Stimulated activated CD4-positive, alpha-beta T cell treated with anti-CD3 and anti-CD28 coated beads, TNF-alpha, amount 100 ng/mL, for 24 hours (primary cell): ENCODE measurements at regions not wholly inside any gene's neighbourhood (a gene's known extent, or its start where the extent isn't known, plus 50 kb on each side); places are given as distances from the start of the nearest gene placed in this dataset.
"Not testable (repeated sequence)": the region's sequence is repeated elsewhere in the genome, so short reads cannot be mapped to it uniquely, and the experiment has no call there.

Experiments used
- DNase-seq, 3 experiments: peaks; one replicate each; pipeline ENCODE4 v3.0.0-alpha.2; 2020; ENCODE audit warnings: low read depth in 3 of 3

GRCh38 chr5:18792145-18792544 lies 1157.9 kb downstream of the TAF11L14 start:
- no peak for DNase-seq

DNA sequence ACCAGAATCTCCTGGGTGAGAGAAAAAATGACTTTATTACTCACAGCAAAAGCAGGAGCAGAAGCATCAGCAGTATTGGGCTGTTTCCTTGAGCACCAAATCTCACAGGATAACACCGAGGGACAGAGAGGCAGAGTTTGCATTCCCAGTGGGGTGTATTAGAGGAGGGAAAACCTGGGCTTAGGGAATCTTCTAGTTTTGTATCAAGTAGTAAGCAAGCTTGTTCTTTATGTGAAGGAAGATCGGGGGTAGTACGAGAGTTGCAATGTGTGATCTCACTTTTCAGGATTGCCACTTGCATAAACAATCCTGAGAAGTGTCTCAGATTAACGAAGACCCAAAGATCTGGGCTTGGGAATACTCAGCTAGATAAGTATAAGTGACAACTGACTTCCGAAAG lies 1163.0 kb downstream of the TAF11L14 start:
- no peak for DNase-seq

- no peak for DNase-seq
Measured at GRCh38 chr5:18798058-18798457, 1163.8 kb downstream of the TAF11L14 start.

DNA sequence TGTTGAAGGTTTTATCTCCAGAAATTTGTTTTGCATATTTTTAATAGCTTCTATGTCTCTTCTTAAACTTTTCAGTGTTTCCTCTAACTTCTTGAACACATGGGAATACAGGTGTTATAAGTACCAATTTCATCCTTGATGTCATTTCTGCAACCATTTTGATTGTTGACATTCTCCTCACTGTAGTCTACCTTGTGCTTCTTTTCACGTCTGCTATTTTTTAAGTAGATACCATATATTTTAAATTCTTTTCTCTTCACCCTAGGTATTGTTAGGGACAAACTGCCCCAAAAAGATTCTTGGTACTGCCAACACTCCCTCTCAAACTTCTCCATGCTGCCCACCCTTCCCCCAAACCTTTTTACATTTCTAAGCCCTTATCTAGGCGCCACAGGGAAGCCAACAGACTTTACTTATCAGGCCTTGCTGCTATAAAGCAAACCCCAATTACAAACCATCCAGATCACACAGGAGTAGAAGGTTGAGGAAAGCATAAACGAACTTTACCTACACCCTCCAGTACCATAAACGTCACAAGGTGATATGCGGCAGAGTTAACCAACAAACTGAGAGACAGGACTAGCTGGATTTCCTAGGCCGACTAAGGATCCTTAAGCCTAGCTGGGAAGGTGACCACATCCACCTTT lies 1165.3 kb downstream of the TAF11L14 start:
- DNase-seq, result no peak

DNA sequence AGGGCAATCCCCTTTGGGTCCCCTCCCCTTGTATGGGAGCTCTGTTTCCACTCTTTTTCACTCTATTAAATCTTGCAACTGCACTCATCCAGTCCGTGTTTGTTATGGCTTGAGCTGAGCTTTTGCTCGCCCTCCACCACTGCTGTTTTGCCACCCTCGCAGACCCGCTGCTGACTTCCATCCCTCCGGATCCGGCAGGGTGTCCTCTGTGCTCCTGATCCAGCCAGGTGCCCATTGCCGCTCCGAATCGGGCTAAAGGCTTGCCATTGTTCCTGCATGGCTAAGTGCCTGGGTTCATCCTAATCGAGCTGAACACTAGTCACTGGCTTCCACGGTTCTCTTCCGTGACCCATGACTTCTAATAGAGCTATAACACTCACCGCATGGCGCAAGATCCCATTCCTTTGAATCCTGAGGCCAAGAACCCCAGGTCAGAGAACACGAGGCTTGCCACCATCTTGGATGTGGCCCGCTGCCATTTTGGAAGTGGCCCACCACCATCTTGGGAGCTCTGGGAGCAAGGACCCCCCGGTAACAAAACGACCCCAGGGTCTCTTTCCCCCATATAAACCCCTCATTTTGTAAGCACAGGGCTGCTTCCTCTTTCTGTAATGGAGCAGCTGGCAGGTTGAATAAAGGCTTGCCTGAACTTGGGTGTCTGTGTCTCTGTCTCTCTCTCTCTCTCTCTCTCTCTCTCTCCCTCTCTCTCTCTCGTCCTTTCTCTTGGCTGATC lies 1166.2 kb downstream of the TAF11L14 start:
- DNase-seq, result no peak

GRCh38 chr5:18801413-18801812 lies 1167.2 kb downstream of the TAF11L14 start:
- not testable (repeated sequence) for DNase-seq

DNA sequence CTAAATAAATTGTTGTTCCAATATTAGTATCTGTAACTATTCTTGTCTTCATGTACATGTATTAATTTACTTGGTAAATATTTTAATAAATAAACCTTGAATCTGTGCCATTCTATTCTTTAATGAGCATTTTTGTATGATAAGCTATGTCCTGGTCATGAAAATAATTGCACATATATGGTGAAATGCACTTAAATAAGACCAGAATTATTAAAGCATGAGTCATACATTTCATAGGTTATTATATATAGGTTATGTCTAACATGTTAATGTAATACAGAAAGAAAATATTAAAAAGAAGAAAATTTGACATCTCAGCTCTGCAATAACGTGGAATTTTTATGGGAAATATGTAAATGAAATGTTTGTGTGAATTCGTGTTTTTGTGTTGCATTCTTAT lies 1168.1 kb downstream of the TAF11L14 start:
- no peak for DNase-seq

DNA sequence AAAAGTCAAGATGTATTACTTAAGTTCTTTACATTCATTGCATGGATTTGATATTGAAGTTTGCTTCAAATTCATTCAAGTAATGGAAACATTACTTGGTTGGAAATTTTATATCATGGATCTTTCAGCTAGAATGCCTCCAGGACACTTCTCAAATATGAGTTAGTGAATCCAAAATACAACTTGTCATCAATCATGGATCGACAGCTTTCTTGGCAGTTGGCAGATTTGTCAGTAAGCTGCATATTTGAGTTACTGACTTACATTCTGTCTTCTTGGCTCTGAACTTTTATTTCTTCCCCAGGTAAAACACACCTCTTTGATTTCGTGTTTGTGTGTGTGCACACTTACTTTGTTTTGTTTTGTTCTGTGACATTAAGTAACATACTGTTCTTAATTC lies 1171.1 kb downstream of the TAF11L14 start:
- DNase-seq, result no peak

DNA sequence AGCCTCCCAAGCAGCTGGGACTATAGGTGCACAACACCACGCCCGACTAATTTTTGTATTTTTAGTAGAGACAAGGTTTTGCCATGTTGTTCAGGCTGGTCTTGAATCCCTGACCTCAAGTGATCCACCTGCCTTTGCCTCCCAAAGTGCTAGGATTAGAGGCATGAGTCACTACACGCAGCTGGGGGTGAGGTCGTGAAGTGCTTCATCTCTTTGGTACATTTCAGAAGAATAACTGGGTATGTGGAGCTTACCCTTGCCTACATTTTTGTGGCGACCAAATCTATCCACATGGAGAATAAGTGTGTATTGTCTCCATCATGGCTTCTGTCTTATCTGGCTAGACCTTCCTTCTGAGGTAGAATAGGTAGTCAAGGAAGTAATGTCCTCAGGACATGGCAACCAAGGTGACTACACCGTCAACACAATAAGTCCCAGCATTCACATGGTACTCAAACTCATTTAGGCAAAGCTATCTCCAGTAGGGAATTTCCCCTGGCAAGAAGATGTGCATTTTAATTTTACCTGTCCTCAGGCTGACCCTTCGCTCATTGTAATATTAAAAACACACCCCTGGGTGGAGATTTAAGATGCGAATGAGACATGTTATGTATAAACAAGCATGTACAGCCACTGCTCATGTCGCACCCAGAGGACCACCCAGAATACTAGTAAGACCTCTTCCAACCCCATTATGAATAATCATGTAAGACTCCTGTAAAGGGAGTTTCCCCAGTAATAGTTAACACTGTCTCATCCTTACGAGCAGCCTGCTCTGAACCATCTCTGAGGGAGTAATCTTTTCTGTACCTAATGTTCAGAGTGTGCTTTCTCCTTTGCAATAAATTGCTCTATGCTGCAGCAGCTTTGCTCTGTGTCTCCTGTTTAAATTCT lies 1173.2 kb downstream of the TAF11L14 start:
- DNase-seq, result no peak

- DNase-seq, result no peak
Measured at GRCh38 chr5:18811661-18812060, 1176.3 kb downstream of the CDH18 start.

DNA sequence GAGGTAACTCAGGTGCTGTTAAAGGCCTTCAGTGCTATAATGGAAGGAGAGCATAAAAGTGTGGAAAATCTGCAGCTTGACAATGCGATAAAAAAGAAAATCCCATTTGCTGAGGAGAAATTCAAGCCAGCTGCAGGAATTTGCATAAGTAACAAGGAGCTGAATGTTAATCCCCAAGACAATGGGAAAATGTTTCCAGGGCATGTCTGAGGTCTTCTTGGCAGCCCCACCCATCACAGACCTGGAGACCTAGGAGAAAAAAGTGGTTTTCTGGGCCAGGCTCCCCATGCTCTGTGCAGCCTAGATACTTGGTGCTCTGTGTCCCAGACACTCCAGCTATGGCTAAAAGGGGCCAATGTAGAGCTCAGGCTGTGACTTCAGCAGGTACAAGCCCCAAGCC lies 1159.6 kb downstream of the CDH18 start:
- DNase-seq, result no peak

DNA sequence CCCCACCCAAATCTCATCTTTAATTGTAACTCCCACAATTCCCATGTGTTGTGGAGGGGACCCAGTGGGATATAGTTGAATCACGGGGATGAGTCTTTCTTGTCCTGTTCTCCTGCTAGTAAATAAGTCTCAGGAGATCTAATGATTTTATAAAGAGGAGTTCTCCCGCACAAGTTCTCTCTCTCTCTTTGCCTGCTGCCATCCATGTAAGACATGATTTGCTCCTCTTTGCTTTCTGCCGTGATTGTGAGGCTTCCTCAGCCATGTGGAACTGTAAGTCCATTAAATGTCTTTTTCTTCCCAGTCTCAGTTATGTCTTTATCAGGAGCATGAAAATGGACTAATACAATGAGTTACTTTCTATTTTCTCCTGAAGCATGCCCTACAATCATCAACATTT lies 1158.5 kb downstream of the CDH18 start:
- DNase-seq, result no peak

- DNase-seq, result no peak
Measured at GRCh38 chr5:18850216-18850615, 1137.8 kb downstream of the CDH18 start.

GRCh38 chr5:18872978-18873377 lies 1115.0 kb downstream of the CDH18 start:
- DNase-seq, result no peak

DNA sequence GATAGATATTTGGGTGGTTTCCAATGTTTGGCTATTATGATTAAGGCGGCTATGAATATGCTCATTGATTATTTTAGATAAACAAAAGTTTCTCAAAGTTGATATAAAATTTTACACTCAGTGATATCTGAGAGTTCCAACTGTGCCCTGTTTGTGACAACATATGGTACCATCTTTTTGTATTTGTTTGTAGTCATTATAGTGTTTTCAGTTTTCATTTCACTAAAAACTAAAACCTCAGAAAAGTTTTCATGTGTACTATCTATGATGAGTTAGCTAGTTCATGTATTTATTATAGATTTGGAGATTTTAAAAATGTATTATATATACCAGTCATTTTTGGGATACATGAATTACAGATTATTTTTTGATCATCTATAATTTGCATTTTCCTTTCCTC lies 1111.4 kb downstream of the CDH18 start:
- no peak for DNase-seq

GRCh38 chr5:18881615-18882014 lies 1106.4 kb downstream of the CDH18 start:
- no peak for DNase-seq

- DNase-seq, result no peak
Measured at GRCh38 chr5:18882154-18882553, 1105.8 kb downstream of the CDH18 start.

DNA sequence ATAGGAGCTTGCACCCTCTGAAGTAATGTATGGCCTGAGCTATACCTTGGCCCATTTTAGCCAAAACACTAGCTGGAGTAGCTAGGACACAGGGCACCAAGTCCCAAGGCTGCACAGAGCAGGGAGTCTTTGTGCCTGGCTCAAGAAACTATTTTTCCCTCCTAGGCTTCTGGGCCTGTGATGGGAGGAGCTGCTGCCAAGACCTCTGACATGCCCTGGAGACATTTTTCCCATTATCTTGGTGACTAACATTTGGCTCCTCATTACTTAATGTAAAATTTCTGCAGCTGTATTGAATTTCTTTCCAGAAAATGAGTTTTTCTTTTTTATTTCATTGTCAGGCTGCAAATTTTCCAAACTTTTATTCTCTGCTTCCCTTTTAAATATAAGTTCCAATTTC lies 1099.2 kb downstream of the CDH18 start:
- DNase-seq, result no peak

DNA sequence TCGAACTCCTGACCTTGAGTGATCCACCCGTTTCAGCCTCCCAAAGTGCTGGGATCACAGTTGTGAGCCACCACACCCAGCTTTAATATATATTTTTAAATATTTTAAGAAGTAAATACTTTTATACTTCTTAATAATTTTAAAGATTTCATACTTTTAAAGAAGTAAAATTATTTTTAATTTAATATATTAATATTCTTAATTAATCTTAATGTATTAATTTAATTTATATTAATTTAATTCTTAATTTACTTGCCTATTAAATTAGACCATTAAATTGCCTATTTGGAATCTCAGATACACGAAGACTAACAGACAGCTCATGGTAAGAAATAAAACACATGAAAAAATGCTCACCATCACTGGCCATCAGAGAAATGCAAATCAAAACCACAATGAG lies 1087.4 kb downstream of the CDH18 start:
- DNase-seq, result no peak

DNA sequence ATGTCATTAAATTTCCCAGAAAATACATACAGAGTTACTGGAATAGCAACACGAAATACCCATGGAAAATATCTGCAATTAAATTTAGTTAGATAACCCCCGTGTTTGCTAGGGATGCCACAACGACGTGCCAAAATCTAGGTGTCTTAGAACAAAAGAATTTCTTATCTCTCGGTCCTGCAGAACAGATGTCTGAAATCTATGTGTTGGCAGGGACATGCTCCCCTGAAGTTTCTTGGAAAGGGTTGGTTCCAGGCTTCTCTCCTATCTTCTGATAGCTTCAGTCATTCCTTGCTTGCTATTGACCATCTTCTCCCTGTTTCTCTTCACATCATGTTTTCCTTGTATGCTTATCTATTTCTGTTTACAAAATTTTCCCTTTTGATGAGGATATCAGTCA lies 1067.0 kb downstream of the CDH18 start:
- no peak for DNase-seq

DNA sequence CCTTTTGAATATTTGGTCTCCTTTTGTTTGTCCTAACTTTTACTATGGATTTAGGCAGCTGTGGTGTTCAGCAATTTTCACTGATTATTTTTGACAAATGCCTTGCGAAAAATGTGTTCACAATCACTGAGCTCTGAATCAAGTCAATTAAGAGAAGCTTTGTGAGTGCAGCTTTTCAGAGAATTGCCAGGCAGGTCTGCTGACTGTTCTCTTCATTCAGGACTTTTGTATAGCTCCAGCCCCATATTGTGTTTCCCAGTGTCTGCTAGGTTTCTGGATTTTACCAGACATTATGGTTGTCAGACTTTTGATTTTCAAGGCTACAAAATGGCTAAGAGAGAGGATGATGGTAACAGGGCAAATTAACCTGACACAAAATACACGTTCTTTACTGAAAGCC lies 1055.9 kb downstream of the CDH18 start:
- DNase-seq, result no peak

GRCh38 chr5:18944771-18945170 lies 1043.2 kb downstream of the CDH18 start:
- DNase-seq, result no peak

GRCh38 chr5:18954239-18954638 lies 1033.8 kb downstream of the CDH18 start:
- no peak for DNase-seq
